Chondrocyte (in vitro differentiated cells): ENCODE measurements at regions not wholly inside any gene's neighbourhood (a gene's known extent, or its start where the extent isn't known, plus 50 kb on each side); places are given as distances from the start of the nearest gene placed in this dataset.

Source experiments
- DNase-seq: peaks from one replicate; pipeline ENCODE4 v3.0.0; 2021; ENCODE audit warnings: mixed read lengths, low spot score
- H3K27ac Mint-ChIP-seq: one replicate; pipeline ENCODE4 v1.8.0; 2021; ENCODE audit warnings: mild to moderate bottlenecking, moderate library complexity, mixed read lengths; ENCODE audit not compliant: unreplicated experiment
- H3K27me3 Mint-ChIP-seq: 2 replicates; pipeline ENCODE4 v1.8.0; 2021; ENCODE audit warnings: low read depth, mixed read lengths
- H3K36me3 Mint-ChIP-seq: 2 replicates; pipeline ENCODE4 v1.8.0; 2021; ENCODE audit warnings: low read depth, mixed read lengths
- H3K4me1 Mint-ChIP-seq: 2 replicates; pipeline ENCODE4 v1.8.0; 2021; ENCODE audit warnings: low read depth, mild to moderate bottlenecking, mixed read lengths
- H3K4me3 Mint-ChIP-seq: one replicate; pipeline ENCODE4 v1.8.0; 2021; ENCODE audit warnings: mild to moderate bottlenecking, moderate library complexity, mixed read lengths; ENCODE audit not compliant: unreplicated experiment
- H3K9me3 Mint-ChIP-seq: 2 replicates; pipeline ENCODE4 v1.8.0; 2021; ENCODE audit warnings: low read depth, mixed read lengths
- TF ChIP-seq, protein P1 (sequence below): fragments of 200-600 bp; sonication (generic); IDR thresholded peaks from 2 replicates; pipeline ENCODE4 v1.5.0; 2021; ENCODE audit warnings: antibody characterized with exemption, mild to moderate bottlenecking, moderate library complexity

- peaks cover 7% of the 10 kb centered on the region for H3K27me3 Mint-ChIP-seq
- H3K36me3 Mint-ChIP-seq: no peaks in the 10 kb centered on the region
- peaks cover 5% of the 10 kb centered on the region for H3K4me1 Mint-ChIP-seq
- TF ChIP-seq, protein P1, sequence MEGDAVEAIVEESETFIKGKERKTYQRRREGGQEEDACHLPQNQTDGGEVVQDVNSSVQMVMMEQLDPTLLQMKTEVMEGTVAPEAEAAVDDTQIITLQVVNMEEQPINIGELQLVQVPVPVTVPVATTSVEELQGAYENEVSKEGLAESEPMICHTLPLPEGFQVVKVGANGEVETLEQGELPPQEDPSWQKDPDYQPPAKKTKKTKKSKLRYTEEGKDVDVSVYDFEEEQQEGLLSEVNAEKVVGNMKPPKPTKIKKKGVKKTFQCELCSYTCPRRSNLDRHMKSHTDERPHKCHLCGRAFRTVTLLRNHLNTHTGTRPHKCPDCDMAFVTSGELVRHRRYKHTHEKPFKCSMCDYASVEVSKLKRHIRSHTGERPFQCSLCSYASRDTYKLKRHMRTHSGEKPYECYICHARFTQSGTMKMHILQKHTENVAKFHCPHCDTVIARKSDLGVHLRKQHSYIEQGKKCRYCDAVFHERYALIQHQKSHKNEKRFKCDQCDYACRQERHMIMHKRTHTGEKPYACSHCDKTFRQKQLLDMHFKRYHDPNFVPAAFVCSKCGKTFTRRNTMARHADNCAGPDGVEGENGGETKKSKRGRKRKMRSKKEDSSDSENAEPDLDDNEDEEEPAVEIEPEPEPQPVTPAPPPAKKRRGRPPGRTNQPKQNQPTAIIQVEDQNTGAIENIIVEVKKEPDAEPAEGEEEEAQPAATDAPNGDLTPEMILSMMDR: no peak
- no peak for DNase-seq
- no peak overlapping the region for H3K27ac Mint-ChIP-seq
- no peak overlapping the region for H3K4me3 Mint-ChIP-seq
- H3K9me3 Mint-ChIP-seq: peaks cover 3% of the 10 kb centered on the region
Measured at GRCh38 chr10:3310016-3310784, 137.6 kb upstream of the PITRM1 start.

DNA sequence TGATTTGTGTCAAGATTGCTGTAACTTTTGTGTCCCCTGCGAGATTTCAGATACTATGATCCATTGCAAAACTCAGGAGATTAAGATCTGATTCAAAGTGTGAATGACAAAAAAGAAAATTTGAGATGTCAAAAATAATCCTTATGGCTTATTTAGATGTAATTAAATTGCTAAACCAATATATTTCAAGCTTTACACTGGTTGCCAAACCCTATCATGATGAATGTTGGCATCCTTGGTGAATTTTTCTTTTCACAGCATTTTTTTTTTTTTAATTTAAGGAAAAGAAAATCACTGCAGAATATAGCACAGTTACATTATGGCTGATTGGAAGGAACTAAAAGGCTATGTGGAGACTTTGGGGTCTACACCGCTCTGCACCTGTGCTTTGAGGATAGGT lies 133.5 kb upstream of the PITRM1 start:
- H3K4me1 Mint-ChIP-seq: no peaks in the 10 kb centered on the region
- TF ChIP-seq, protein P1: no peak
- no peak for DNase-seq
- H3K36me3 Mint-ChIP-seq: no peaks in the 10 kb centered on the region
- H3K27me3 Mint-ChIP-seq: no peaks in the 10 kb centered on the region
- H3K9me3 Mint-ChIP-seq: peaks cover 10% of the 10 kb centered on the region
- H3K27ac Mint-ChIP-seq: no peak overlapping the region
- H3K4me3 Mint-ChIP-seq: no peak overlapping the region

DNA sequence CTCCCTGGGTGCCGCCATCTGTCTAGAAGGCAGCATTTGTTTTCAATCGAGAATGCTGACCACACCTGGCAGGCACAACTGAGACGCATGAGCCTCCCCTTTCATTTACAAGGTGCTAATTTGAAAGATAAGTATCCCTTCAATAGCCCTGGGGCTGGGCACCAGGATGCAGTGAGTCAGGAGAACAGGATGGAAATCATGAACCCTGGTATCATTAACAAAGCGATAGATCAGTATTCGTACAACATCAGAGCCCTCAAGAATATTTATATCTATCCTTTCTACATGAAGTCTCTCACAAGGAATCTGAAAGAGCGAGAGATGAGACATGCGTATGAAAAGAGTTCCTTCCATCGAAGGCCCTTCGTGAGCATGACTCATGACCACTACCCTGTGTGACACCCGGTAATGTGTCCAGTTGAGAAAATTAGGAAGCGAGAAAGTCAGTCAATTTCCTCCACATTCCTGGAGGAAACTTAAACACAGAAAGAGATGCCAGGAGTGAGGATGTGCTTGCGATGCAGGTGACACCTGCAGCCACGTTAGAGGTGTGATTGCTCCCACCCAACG lies 123.1 kb upstream of the PITRM1 start:
- H3K4me1 Mint-ChIP-seq: peaks cover 18% of the 10 kb centered on the region
- no peak for DNase-seq
- no peak overlapping the region for H3K4me3 Mint-ChIP-seq
- H3K36me3 Mint-ChIP-seq: no peaks in the 10 kb centered on the region
- H3K27ac Mint-ChIP-seq: no peak overlapping the region
- TF ChIP-seq, protein P1: no peak
- no peaks in the 10 kb centered on the region for H3K9me3 Mint-ChIP-seq
- peaks cover 5% of the 10 kb centered on the region for H3K27me3 Mint-ChIP-seq

DNA sequence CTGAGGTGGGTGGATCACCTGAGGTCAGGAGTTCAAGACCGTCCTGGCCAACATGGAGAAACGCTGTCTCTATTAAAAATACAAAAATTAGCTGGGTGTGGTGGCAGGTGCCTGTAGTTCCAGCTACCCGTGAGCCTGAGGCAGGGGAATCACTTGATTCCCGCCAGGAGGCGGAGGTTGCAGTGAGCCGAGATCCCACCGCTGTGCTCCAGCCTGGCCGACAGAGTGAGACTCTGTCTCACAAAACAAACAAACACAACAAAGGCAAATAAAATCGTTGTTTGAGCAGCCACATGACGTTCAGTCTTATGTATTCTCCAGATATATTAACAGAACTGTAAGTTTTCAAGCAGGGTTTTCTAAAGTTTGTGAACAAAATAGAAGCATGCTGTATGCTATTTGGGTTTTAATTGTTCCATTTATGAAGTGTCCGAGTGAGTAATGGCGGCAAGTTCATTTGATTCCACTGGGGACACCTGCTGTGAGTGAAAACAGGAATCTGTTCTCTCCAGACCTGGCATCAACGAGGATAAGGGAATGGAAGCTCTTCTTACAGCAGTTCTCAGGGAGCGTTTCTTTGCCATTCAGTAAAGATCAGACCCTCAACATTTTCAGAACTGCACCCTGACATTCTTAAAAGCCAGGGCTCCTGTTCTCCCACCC lies 122.5 kb upstream of the PITRM1 start:
- no peaks in the 10 kb centered on the region for H3K9me3 Mint-ChIP-seq
- DNase-seq: no peak
- no peaks in the 10 kb centered on the region for H3K36me3 Mint-ChIP-seq
- H3K4me3 Mint-ChIP-seq: no peak overlapping the region
- peaks cover 5% of the 10 kb centered on the region for H3K27me3 Mint-ChIP-seq
- no peak overlapping the region for H3K27ac Mint-ChIP-seq
- H3K4me1 Mint-ChIP-seq: peaks cover 15% of the 10 kb centered on the region
- TF ChIP-seq, protein P1: no peak

GRCh38 chr10:3293581-3294431 lies 121.2 kb upstream of the PITRM1 start:
- no peak for DNase-seq
- Mint-ChIP-seq H3K9me3 (no peaks in the 10 kb centered on the region), H3K36me3 (no peaks in the 10 kb centered on the region), H3K27me3 (peaks cover 5% of the 10 kb centered on the region), H3K4me1 (peaks cover 10% of the 10 kb centered on the region), H3K4me3 (no peak overlapping the region), H3K27ac (no peak overlapping the region)
- TF ChIP-seq, protein P1: no peak
